ENCODE measurements at regions not wholly inside any gene's neighbourhood (a gene's known extent, or its start where the extent isn't known, plus 50 kb on each side); places are given as distances from the start of the nearest gene placed in this dataset.

DNA sequence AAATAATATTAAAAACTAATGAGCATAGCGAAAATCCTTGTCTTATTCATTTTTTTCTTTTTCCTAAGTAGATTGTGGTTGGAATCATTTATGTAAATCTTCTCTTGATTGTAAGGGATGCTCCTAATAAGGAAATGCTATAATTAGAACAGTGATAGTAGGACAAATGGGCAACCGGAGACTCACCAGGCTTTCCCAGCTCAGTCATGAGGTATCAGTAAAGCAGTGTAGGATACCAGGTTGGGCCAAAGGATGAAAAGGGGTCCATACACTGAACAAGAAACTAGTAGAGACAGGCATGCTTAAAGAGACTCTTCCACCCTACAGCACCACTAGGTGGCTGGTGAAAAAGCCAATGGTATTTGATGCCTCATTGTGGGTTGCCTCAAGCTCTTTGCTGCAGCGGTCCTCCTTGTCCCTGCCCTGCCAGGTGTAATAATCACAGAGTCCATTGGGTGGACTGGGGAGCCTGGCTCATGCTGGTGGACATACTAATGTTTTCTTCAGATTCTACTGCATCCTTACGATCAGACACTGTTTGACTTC lies 71.4 kb upstream of the FAM98A start:
- Histone ChIP-seq H3K36me3 (ENCODE audit: low read depth) (no peaks in the 10 kb centered on the region), H3K4me2 (no peak overlapping the region), H3K79me2 (ENCODE audit: low read depth) (no peaks in the 10 kb centered on the region), H2AFZ (no peak overlapping the region), H3K4me1 (replicated peaks; ENCODE audit: insufficient read depth) (no peaks in the 10 kb centered on the region), H3F3A (ENCODE audit: insufficient read depth, low read depth) (no peaks in the 10 kb centered on the region), H4K20me1 (ENCODE audit: insufficient read depth) (no peaks in the 10 kb centered on the region), H3K27me3 (ENCODE audit: insufficient read depth, low read depth) (no peaks in the 10 kb centered on the region), H3K4me3 (no peak overlapping the region), H3K9me3 (ENCODE audit: insufficient read depth, low read depth) (no peaks in the 10 kb centered on the region), H3K27ac (no peak overlapping the region), H3K9me2 (ENCODE audit: insufficient read depth) (no peaks in the 10 kb centered on the region)
- DNase-seq, result no peak
- BruUV-seq (replicated peaks), result no TSS peak
- intact Hi-C loops (cut with micrococcal nuclease; ENCODE audit: unreplicated experiment), result no loop called here
- POLR2A ChIA-PET (ENCODE audit: unreplicated experiment), result no interaction called here
- CTCF ChIA-PET, result no interaction called here
- TF ChIP-seq EZH2 (IDR thresholded peaks at IDR 0.05; ENCODE audit: low read depth) (no peak), CTCF (conservative IDR thresholded peaks at IDR 0.05) (0 out of 2 replicates have a peak, but pooled peaks have one; percentile 27)

GRCh38 chr2:33666879-33667278 lies 67.8 kb upstream of the FAM98A start:
- Histone ChIP-seq H4K20me1 (ENCODE audit: insufficient read depth) (no peaks in the 10 kb centered on the region), H3K4me2 (no peak overlapping the region), H3K4me1 (replicated peaks; ENCODE audit: insufficient read depth) (no peaks in the 10 kb centered on the region), H3K79me2 (ENCODE audit: low read depth) (no peaks in the 10 kb centered on the region), H3K27me3 (ENCODE audit: insufficient read depth, low read depth) (no peaks in the 10 kb centered on the region), H3K4me3 (no peak overlapping the region), H3K9me3 (ENCODE audit: insufficient read depth, low read depth) (no peaks in the 10 kb centered on the region), H3K36me3 (ENCODE audit: low read depth) (no peaks in the 10 kb centered on the region), H2AFZ (no peak overlapping the region), H3K9me2 (ENCODE audit: insufficient read depth) (no peaks in the 10 kb centered on the region), H3F3A (ENCODE audit: insufficient read depth, low read depth) (no peaks in the 10 kb centered on the region), H3K27ac (no peak overlapping the region)
- TF ChIP-seq CTCF (conservative IDR thresholded peaks at IDR 0.05), result no peak
- TF ChIP-seq EZH2 (IDR thresholded peaks at IDR 0.05; ENCODE audit: low read depth), result no peak
- CTCF ChIA-PET, result no interaction called here
- BruUV-seq (replicated peaks), result no TSS peak
- POLR2A ChIA-PET (ENCODE audit: unreplicated experiment), result no interaction called here
- intact Hi-C loops (cut with micrococcal nuclease; ENCODE audit: unreplicated experiment), result no loop called here
- DNase-seq, result no peak

DNA sequence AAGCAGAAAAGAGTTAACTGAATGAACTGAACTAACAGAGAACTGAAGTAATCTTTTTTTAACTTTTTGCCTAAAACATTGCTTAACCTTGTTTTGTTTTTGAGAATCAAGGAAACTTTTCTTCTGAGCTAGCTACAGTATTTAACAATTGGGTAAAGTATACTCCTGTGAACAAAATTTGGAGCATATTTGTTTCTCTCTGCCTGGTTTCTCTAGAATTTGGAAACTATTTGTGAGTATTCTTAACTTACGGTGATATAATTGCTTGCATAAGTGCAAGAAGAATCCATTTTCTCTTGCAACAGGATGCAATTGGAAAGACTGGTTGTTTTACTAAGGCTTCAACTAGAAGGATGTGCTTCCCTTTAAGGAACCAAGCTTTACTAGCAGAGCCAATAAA lies 65.9 kb upstream of the FAM98A start:
- Histone ChIP-seq H3K4me3 (no peak overlapping the region), H3K4me2 (no peak overlapping the region), H3K9me2 (ENCODE audit: insufficient read depth) (no peaks in the 10 kb centered on the region), H3K79me2 (ENCODE audit: low read depth) (no peaks in the 10 kb centered on the region), H3F3A (ENCODE audit: insufficient read depth, low read depth) (no peaks in the 10 kb centered on the region), H2AFZ (no peak overlapping the region), H3K9me3 (ENCODE audit: insufficient read depth, low read depth) (no peaks in the 10 kb centered on the region), H4K20me1 (ENCODE audit: insufficient read depth) (no peaks in the 10 kb centered on the region), H3K27ac (no peak overlapping the region), H3K27me3 (ENCODE audit: insufficient read depth, low read depth) (no peaks in the 10 kb centered on the region), H3K36me3 (ENCODE audit: low read depth) (no peaks in the 10 kb centered on the region), H3K4me1 (replicated peaks; ENCODE audit: insufficient read depth) (no peaks in the 10 kb centered on the region; the same call in 1 of the 2 replicates)
- TF ChIP-seq CTCF (conservative IDR thresholded peaks at IDR 0.05) (no peak), EZH2 (IDR thresholded peaks at IDR 0.05; ENCODE audit: low read depth) (no peak)
- intact Hi-C loops (cut with micrococcal nuclease; ENCODE audit: unreplicated experiment), result no loop called here
- DNase-seq, result no peak
- ChIA-PET CTCF (no interaction called here), POLR2A (ENCODE audit: unreplicated experiment) (no interaction called here)
- no TSS peak for BruUV-seq (replicated peaks)

All from PC-9 (cell line).